HEK293 (cell line): ENCODE measurements at regions not wholly inside any gene's neighbourhood (a gene's known extent, or its start where the extent isn't known, plus 50 kb on each side); places are given as distances from the start of the nearest gene placed in this dataset.

Source experiments
- CTCF ChIP-seq: fragments of 450-650 bp; formaldehyde crosslinking; IDR thresholded peaks from 2 replicates; pipeline ENCODE4 v1.5.1; 2016; ENCODE audit warnings: missing biosample characterization, missing genetic modification characterization
- GLIS2 ChIP-seq: fragments of 450-650 bp; formaldehyde crosslinking; IDR thresholded peaks from 2 replicates; pipeline ENCODE4 v1.5.1; 2016; ENCODE audit warnings: missing biosample characterization, missing genetic modification characterization
- SP2 ChIP-seq: fragments of 450-650 bp; formaldehyde crosslinking; IDR thresholded peaks from 2 replicates; pipeline ENCODE4 v1.5.1; 2016; ENCODE audit warnings: missing biosample characterization, missing genetic modification characterization
- ZBTB20 ChIP-seq: fragments of 450-650 bp; formaldehyde crosslinking; IDR thresholded peaks from 2 replicates; pipeline ENCODE4 v1.5.1; 2016; ENCODE audit warnings: missing biosample characterization, missing genetic modification characterization
- ZBTB21 ChIP-seq: fragments of 450-650 bp; formaldehyde crosslinking; IDR thresholded peaks from 2 replicates; pipeline ENCODE4 v1.5.1; 2017; ENCODE audit warnings: missing biosample characterization, missing genetic modification characterization
- ZNF133 ChIP-seq: fragments of 450-650 bp; formaldehyde crosslinking; IDR thresholded peaks from 2 replicates; pipeline ENCODE4 v1.5.1; 2016; ENCODE audit warnings: missing biosample characterization, missing genetic modification characterization
- ZNF221 ChIP-seq: fragments of 450-650 bp; formaldehyde crosslinking; IDR thresholded peaks from 2 replicates; pipeline ENCODE4 v1.5.1; 2017; ENCODE audit warnings: missing biosample characterization, missing genetic modification characterization, borderline replicate concordance
- ZNF24 ChIP-seq: fragments of 450-650 bp; formaldehyde crosslinking; IDR thresholded peaks from 2 replicates; pipeline ENCODE4 v1.5.1; 2016; ENCODE audit warnings: missing biosample characterization, missing genetic modification characterization
- ZNF426 ChIP-seq: fragments of 450-650 bp; formaldehyde crosslinking; IDR thresholded peaks from 2 replicates; pipeline ENCODE4 v1.5.1; 2017; ENCODE audit warnings: missing biosample characterization, missing genetic modification characterization, mild to moderate bottlenecking, inconsistent platforms, moderate library complexity
- ZNF514 ChIP-seq: fragments of 450-650 bp; formaldehyde crosslinking; IDR thresholded peaks from 2 replicates; pipeline ENCODE4 v1.5.1; 2016; ENCODE audit warnings: missing biosample characterization, missing genetic modification characterization
- ZNF561 ChIP-seq: fragments of 450-650 bp; IDR thresholded peaks from 2 replicates; pipeline ENCODE4 v1.5.1; 2018; ENCODE audit warnings: missing biosample characterization, missing genetic modification characterization, borderline replicate concordance
- ZNF704 ChIP-seq: fragments of 450-650 bp; formaldehyde crosslinking; IDR thresholded peaks from 2 replicates; pipeline ENCODE4 v1.5.1; 2016; ENCODE audit warnings: missing biosample characterization, missing genetic modification characterization
- ZNF747 ChIP-seq: fragments of 450-650 bp; formaldehyde crosslinking; IDR thresholded peaks from 2 replicates; pipeline ENCODE4 v1.5.1; 2016; ENCODE audit warnings: missing biosample characterization, missing genetic modification characterization
- ZNF785 ChIP-seq: fragments of 450-650 bp; formaldehyde crosslinking; IDR thresholded peaks from 2 replicates; pipeline ENCODE4 v1.5.1; 2016; ENCODE audit warnings: missing biosample characterization, missing genetic modification characterization

- TF ChIP-seq ZNF221 (tag by site-specific recombination) (no peak), ZNF785 (tag by site-specific recombination) (no peak), ZNF561 (tag by site-specific recombination) (no peak), ZNF704 (tag by site-specific recombination) (no peak), ZNF747 (no peak), GLIS2 (no peak), ZNF24 (tag by site-specific recombination) (no peak), ZNF133 (tag by site-specific recombination) (no peak), ZNF514 (no peak), SP2 (tag by site-specific recombination) (no peak), ZBTB20 (tag by site-specific recombination) (no peak), ZNF426 (tag by site-specific recombination) (no peak), CTCF (no peak), ZBTB21 (tag by site-specific recombination) (no peak)
Measured at GRCh38 chr1:108043707-108044106, 78.7 kb upstream of the VAV3 start.
